Spleen (tissue), 7 donors: ENCODE measurements at regions not wholly inside any gene's neighbourhood (a gene's known extent, or its start where the extent isn't known, plus 50 kb on each side); places are given as distances from the start of the nearest gene placed in this dataset.

ENCODE experiments used
- POLR2A ChIP-seq, 3 donors: fragments of 450-650 bp; IDR thresholded peaks; one replicate each; pipeline ENCODE4 v1.5.1; 2017; ENCODE audit warnings: antibody characterized with exemption in 3 of 3, mild to moderate bottlenecking in 1 of 3
- TF ChIP-seq, protein P1 (sequence below), 11 experiments: fragments of 200-600 bp in 7 of 11; fragments of 450-650 bp in 4 of 11; sonication (generic) in 4 of 11; IDR thresholded peaks in 8 of 11; conservative IDR thresholded peaks in 3 of 11; 1 replicate in 7 of 11; 2 replicates in 4 of 11; pipeline versions ENCODE4 v1.4.0 to v1.8.0; 2016 to 2021; ENCODE audit warnings: antibody characterized with exemption in 11 of 11, inconsistent platforms in 4 of 11, mild to moderate bottlenecking in 1 of 11
- donor health status: DM: no; HTN: no; CAD: no; lungs with moderate emphysema.
- donor health status: DM: no; HTN: no; CAD: no.
- donor health status: DM: no; HTN: no; CAD: no.

DNA sequence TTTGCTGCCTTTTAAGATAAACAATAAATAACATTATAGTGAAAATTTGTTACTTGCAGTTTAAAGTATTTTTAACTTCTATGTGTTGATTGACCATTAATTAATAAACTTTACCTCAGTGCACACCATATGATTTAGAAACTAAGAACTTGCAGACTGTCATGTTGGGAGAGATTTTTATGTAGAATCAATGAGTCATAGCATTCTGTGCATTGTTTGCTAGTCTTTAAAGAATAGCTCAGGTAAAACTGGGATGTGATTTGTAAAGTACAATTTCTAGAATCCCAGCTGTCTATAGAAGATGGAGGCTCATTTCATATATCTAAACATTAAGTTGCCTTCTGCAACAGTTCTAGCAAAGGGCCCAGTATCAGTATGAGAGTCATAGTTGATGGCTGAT, 199.6 kb upstream of the SEMA3A start:
- TF ChIP-seq POLR2A (IDR thresholded peaks at IDR 0.05): no peak
- TF ChIP-seq, protein P1, sequence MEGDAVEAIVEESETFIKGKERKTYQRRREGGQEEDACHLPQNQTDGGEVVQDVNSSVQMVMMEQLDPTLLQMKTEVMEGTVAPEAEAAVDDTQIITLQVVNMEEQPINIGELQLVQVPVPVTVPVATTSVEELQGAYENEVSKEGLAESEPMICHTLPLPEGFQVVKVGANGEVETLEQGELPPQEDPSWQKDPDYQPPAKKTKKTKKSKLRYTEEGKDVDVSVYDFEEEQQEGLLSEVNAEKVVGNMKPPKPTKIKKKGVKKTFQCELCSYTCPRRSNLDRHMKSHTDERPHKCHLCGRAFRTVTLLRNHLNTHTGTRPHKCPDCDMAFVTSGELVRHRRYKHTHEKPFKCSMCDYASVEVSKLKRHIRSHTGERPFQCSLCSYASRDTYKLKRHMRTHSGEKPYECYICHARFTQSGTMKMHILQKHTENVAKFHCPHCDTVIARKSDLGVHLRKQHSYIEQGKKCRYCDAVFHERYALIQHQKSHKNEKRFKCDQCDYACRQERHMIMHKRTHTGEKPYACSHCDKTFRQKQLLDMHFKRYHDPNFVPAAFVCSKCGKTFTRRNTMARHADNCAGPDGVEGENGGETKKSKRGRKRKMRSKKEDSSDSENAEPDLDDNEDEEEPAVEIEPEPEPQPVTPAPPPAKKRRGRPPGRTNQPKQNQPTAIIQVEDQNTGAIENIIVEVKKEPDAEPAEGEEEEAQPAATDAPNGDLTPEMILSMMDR (IDR thresholded peaks at IDR 0.05 in 8 of 11, conservative IDR thresholded peaks at IDR 0.05 in 3 of 11): no peak
